Endothelial cell of umbilical vein (primary cell): ENCODE measurements at regions not wholly inside any gene's neighbourhood (a gene's known extent, or its start where the extent isn't known, plus 50 kb on each side); places are given as distances from the start of the nearest gene placed in this dataset.

Source experiments
- BruUV-seq: library from RNA; stranded (reverse); fragments of 400-500 nt; replicated peaks from 2 replicates; lab custom pipeline; 2021; lab: Mats Ljungman, UMichigan
- CTCF ChIA-PET: fragments of 300-600, 350-600 bp; sonication (Branson Sonifier 250); formaldehyde crosslinking; loops from one replicate; lab custom pipeline; 2021; ENCODE audit warnings: antibody characterized with exemption, inconsistent platforms; lab: Charles Lee
- POLR2A ChIA-PET: fragments of 300-600, 350-600 bp; sonication (Branson Sonifier 250); formaldehyde crosslinking; loops from one replicate; lab custom pipeline; 2021; ENCODE audit warnings: antibody characterized with exemption, inconsistent platforms; lab: Charles Lee
- DNase-seq: peaks from one replicate; pipeline ENCODE4 v3.0.0-alpha.2; 2011; ENCODE audit warnings: low read depth, low spot score
- FAIRE-seq: peaks from 2 replicates; lab custom pipeline; 2011; peaks lifted over from hg19 to GRCh38; lab: Jason Lieb, UNC
- H2AFZ ChIP-seq: 2 replicates; pipeline ENCODE4 v1.6.0; 2012; ENCODE audit warnings: low read depth, low read length, control low read depth, inconsistent platforms
- H3K27ac ChIP-seq: 2 replicates; pipeline ENCODE4 v1.5.1; 2011; ENCODE audit warnings: low read depth, mild to moderate bottlenecking, control low read depth, low read length, moderate library complexity; ENCODE audit not compliant: insufficient read depth
- H3K27me3 ChIP-seq, 2 experiments: 2 replicates each; pipeline versions ENCODE4 v1.6.0 to v1.6.1; 2011; ENCODE audit warnings: low read length in 2 of 2, mixed read lengths in 1 of 2; ENCODE audit not compliant: control insufficient read depth in 2 of 2, insufficient read depth in 2 of 2
- H3K36me3 ChIP-seq, 2 experiments: 2 replicates in 1 of 2; 3 replicates in 1 of 2; pipeline ENCODE4 v1.5.1; 2011; ENCODE audit warnings: low read length in 2 of 2, mild to moderate bottlenecking in 1 of 2, moderate library complexity in 1 of 2; ENCODE audit not compliant: control insufficient read depth in 2 of 2, insufficient read depth in 2 of 2; ENCODE audit errors: extremely low read depth in 1 of 2
- H3K4me1 ChIP-seq: 3 replicates; pipeline ENCODE4 v1.5.1; 2011; ENCODE audit warnings: mild to moderate bottlenecking, low read length; ENCODE audit not compliant: control insufficient read depth, insufficient read depth; ENCODE audit errors: extremely low read depth
- H3K4me2 ChIP-seq: 2 replicates; pipeline ENCODE4 v1.6.1; 2011; ENCODE audit warnings: low read length, control low read depth, mixed read lengths; ENCODE audit not compliant: insufficient read depth
- H3K4me3 ChIP-seq, 3 experiments: fragments of 200-600 bp in 1 of 3; sonication (generic), shearing (Covaris generic) in 1 of 3; replicated peaks in 1 of 3; 2 replicates each; pipeline ENCODE4 v1.5.1; 2011 to 2016; ENCODE audit warnings: control low read depth in 3 of 3, low read length in 3 of 3, mild to moderate bottlenecking in 2 of 3, inconsistent platforms in 1 of 3, low read depth in 1 of 3, moderate library complexity in 1 of 3; ENCODE audit not compliant: insufficient read depth in 1 of 3
- H3K79me2 ChIP-seq: 2 replicates; pipeline ENCODE4 v1.6.0; 2012; ENCODE audit warnings: low read length, inconsistent platforms; ENCODE audit not compliant: control insufficient read depth, insufficient read depth
- H3K9ac ChIP-seq: replicated peaks from 2 replicates; pipeline ENCODE3; 2011; ENCODE audit warnings: low read length, control low read depth; ENCODE audit not compliant: insufficient read depth; ENCODE audit errors: extremely low read depth
- H3K9me1 ChIP-seq: replicated peaks from 3 replicates; pipeline ENCODE4 v1.6.0; 2011; ENCODE audit warnings: mild to moderate bottlenecking, low read length; ENCODE audit not compliant: control insufficient read depth, insufficient read depth; ENCODE audit errors: extremely low read depth
- H3K9me3 ChIP-seq: replicated peaks from 2 replicates; pipeline ENCODE4 v1.5.1; 2012; ENCODE audit warnings: low read length, inconsistent platforms; ENCODE audit not compliant: control insufficient read depth, insufficient read depth
- H4K20me1 ChIP-seq: replicated peaks from 2 replicates; pipeline ENCODE3; 2011; ENCODE audit warnings: mild to moderate bottlenecking, low read length; ENCODE audit not compliant: control insufficient read depth, insufficient read depth; ENCODE audit errors: extremely low read depth
- EZH2 ChIP-seq: IDR thresholded peaks from 2 replicates; pipeline ENCODE4 v1.6.1; 2012; ENCODE audit warnings: borderline replicate concordance, low read depth, mild to moderate bottlenecking, moderate library complexity, low read length, inconsistent platforms; ENCODE audit not compliant: severe bottlenecking
- FOS ChIP-seq: IDR thresholded peaks from 2 replicates; pipeline ENCODE4 v1.6.1; 2011; ENCODE audit warnings: mild to moderate bottlenecking, low read length, moderate library complexity, borderline replicate concordance; ENCODE audit not compliant: insufficient read depth
- GATA2 ChIP-seq: IDR thresholded peaks from 2 replicates; pipeline ENCODE4 v1.7.0; 2011; ENCODE audit warnings: low read depth, mild to moderate bottlenecking, moderate library complexity, mixed read lengths, low read length; ENCODE audit not compliant: insufficient read length, insufficient read depth
- JUN ChIP-seq: IDR thresholded peaks from 2 replicates; pipeline ENCODE4 v1.6.1; 2011; ENCODE audit warnings: borderline replicate concordance, low read depth; ENCODE audit not compliant: insufficient read length, insufficient read depth
- MYC ChIP-seq: IDR thresholded peaks from one replicate; pipeline ENCODE4 v1.6.1; 2011; ENCODE audit warnings: mild to moderate bottlenecking, low read depth, low read length
- POLR2A ChIP-seq: IDR thresholded peaks from 2 replicates; pipeline ENCODE4 v1.6.1; 2012; ENCODE audit warnings: low read depth, mild to moderate bottlenecking, control low read depth, low read length
- POLR2AphosphoS5 ChIP-seq: IDR thresholded peaks from 2 replicates; pipeline ENCODE4 v1.6.1; 2012; ENCODE audit warnings: low read depth, mild to moderate bottlenecking, control low read depth, low read length, moderate library complexity; ENCODE audit not compliant: insufficient read depth
- dilution Hi-C: fragments of 300-500 bp; cut with MboI; formaldehyde crosslinking; loops from one replicate; pipeline ENCODE4 v1.15.0; 2019; ENCODE audit warnings: low sequenced_read_pairs; ENCODE audit not compliant: extremely low pct_ligation_motif_present
- intact Hi-C: fragments of 100-400 bp; cut with micrococcal nuclease; formaldehyde crosslinking; loops from one replicate; pipeline ENCODE4 v1.10.0; 2022
- TF ChIP-seq, protein P1 (sequence below): IDR thresholded peaks from 2 replicates; pipeline ENCODE4 v1.6.1; 2011; ENCODE audit not compliant: insufficient read depth, insufficient read length
- TF ChIP-seq, protein P2 (sequence below), 2 donors: IDR thresholded peaks; 1 replicate in 1 of 2; 2 replicates in 1 of 2; pipeline ENCODE4 v1.5.1; 2011; ENCODE audit warnings: low read length in 2 of 2, mild to moderate bottlenecking in 2 of 2, moderate library complexity in 2 of 2, control low read depth in 1 of 2, inconsistent platforms in 1 of 2, low read depth in 1 of 2; ENCODE audit not compliant: insufficient read depth in 1 of 2; ENCODE audit errors: extremely low read depth in 1 of 2

DNA sequence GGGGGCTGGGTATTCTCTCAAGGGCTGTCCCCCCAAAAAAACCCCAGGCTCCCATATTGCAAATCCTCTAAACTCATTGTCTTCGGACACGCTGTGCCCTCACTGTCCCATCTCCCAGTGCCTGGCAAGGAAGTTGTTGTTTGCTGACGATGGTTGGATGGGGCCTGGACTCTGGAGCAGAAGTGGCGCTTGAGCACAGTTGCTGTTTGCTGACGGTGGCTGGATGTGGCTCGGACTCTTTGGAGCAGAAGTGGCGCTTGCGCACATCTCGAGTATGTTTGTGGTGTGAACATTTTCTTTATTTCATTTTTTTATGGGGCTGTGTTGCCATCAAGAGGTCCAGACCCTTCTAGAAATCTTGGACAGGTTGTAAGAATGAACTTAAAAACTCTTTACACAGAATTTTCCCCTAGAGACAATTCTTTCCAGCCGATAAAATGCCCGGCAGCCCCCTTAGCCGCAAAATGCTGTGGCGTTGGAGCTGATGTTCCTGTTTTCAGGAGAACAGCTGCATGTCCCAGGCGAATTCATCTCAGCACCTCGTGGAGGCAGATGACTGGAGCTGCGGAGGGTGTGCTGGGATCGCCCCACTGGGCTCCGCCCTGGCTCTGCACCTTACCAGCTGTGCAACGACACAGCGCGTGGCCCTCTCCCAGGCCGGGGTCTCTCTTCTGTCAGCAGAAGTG, 1167.4 kb downstream of the BRD1 start:
- no peaks in the 10 kb centered on the region for H3K9me1 ChIP-seq
- H3K9me3 ChIP-seq: peaks cover 7% of the 10 kb centered on the region
- H3K27ac ChIP-seq: no peak overlapping the region
- no TSS peak for BruUV-seq
- DNase-seq (no peak), FAIRE-seq (no peak)
- dilution Hi-C loops: no loop called here
- H3K27me3 ChIP-seq: no peaks in the 10 kb centered on the region
- H3K4me3 ChIP-seq: no peak overlapping the region
- H3K79me2 ChIP-seq: no peaks in the 10 kb centered on the region
- intact Hi-C loops: no loop called here
- H3K36me3 ChIP-seq: no peaks in the 10 kb centered on the region
- H3K4me2 ChIP-seq: no peak overlapping the region
- no peak overlapping the region for H2AFZ ChIP-seq
- no peak for TF ChIP-seq FOS
- TF ChIP-seq, protein P1, sequence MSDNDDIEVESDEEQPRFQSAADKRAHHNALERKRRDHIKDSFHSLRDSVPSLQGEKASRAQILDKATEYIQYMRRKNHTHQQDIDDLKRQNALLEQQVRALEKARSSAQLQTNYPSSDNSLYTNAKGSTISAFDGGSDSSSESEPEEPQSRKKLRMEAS: no peak
- TF ChIP-seq POLR2A: no peak
- no peak for TF ChIP-seq GATA2
- no peak for TF ChIP-seq JUN
- no peak for TF ChIP-seq POLR2AphosphoS5
- TF ChIP-seq, protein P2, sequence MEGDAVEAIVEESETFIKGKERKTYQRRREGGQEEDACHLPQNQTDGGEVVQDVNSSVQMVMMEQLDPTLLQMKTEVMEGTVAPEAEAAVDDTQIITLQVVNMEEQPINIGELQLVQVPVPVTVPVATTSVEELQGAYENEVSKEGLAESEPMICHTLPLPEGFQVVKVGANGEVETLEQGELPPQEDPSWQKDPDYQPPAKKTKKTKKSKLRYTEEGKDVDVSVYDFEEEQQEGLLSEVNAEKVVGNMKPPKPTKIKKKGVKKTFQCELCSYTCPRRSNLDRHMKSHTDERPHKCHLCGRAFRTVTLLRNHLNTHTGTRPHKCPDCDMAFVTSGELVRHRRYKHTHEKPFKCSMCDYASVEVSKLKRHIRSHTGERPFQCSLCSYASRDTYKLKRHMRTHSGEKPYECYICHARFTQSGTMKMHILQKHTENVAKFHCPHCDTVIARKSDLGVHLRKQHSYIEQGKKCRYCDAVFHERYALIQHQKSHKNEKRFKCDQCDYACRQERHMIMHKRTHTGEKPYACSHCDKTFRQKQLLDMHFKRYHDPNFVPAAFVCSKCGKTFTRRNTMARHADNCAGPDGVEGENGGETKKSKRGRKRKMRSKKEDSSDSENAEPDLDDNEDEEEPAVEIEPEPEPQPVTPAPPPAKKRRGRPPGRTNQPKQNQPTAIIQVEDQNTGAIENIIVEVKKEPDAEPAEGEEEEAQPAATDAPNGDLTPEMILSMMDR (IDR thresholded peaks at IDR 0.05; ENCODE audit: extremely low read depth in 1 of 2, insufficient read depth in 1 of 2, low read depth in 1 of 2, low read length in 2 of 2): no peak
- TF ChIP-seq EZH2: no peak
- TF ChIP-seq MYC: no peak
- no peak overlapping the region for H3K9ac ChIP-seq
- CTCF ChIA-PET: no interaction called here
- H3K4me1 ChIP-seq: no peaks in the 10 kb centered on the region
- POLR2A ChIA-PET: no interaction called here
- no peaks in the 10 kb centered on the region for H4K20me1 ChIP-seq
